ENCODE measurements at regions not wholly inside any gene's neighbourhood (a gene's known extent, or its start where the extent isn't known, plus 50 kb on each side); places are given as distances from the start of the nearest gene placed in this dataset.
"Not testable (repeated sequence)": the region's sequence is repeated elsewhere in the genome, so short reads cannot be mapped to it uniquely, and the experiment has no call there.

DNA sequence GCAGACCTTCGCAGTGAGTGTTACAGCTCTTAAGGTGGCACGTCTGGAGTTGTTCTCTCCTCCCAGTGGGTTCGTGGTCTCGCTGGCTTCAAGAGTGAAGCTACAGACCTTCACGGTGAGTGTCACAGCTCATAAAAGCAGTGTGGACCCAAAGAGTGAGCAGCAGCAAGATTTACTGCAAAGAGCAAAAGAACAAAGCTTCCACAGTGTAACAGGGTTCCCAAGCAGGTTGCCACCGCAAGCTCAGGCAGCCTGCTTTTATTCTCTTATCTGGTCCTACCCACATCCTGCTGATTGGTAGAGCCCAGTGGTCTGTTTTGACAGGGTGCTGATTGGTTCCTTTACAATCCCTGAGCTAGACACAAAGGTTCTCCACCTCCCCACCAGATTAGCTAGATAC is 886.1 kb downstream of the KCNT2 start:
- H3K27me3 Mint-ChIP-seq; CTCF ChIA-PET; H3K4me3 Mint-ChIP-seq; POLR2A ChIA-PET; H3K4me1 Mint-ChIP-seq; H3K4me1 ChIP-seq (ENCODE audit: control insufficient read depth in 1 of 2, extremely low read depth in 1 of 2, insufficient read depth in 2 of 2, low read length in 2 of 2); H3K27ac Mint-ChIP-seq; H3K36me3 Mint-ChIP-seq; H3K36me3 ChIP-seq (ENCODE audit: control insufficient read depth in 2 of 2, extremely low read depth in 1 of 2, insufficient read depth in 1 of 2, low read length in 1 of 2); H3K27me3 ChIP-seq (replicated peaks in 1 of 2; ENCODE audit: control insufficient read depth in 2 of 2, extremely low read depth in 1 of 2, insufficient read depth in 2 of 2, low read length in 1 of 2); H3K9me3 ChIP-seq; DNase-seq; H3K4me3 ChIP-seq (ENCODE audit: control insufficient read depth in 1 of 2, extremely low read depth in 1 of 2, low read length in 1 of 2); ATAC-seq (replicated peaks in 1 of 4); H3K9me3 Mint-ChIP-seq; H3K27ac ChIP-seq (ENCODE audit: low read length): not testable (repeated sequence)
- 76% methylated on average over 5 of the region's 6 CpGs for WGBS (ENCODE audit: insufficient coverage)

- Histone ChIP-seq H3K27ac (ENCODE audit: low read length) (no peak overlapping the region), H3K4me3 (ENCODE audit: control insufficient read depth in 1 of 2, extremely low read depth in 1 of 2, low read length in 1 of 2) (no peak overlapping the region), H3K27me3 (replicated peaks in 1 of 2; ENCODE audit: control insufficient read depth in 2 of 2, extremely low read depth in 1 of 2, insufficient read depth in 2 of 2, low read length in 1 of 2) (no peaks in the 10 kb centered on the region), H3K36me3 (ENCODE audit: control insufficient read depth in 2 of 2, extremely low read depth in 1 of 2, insufficient read depth in 1 of 2, low read length in 1 of 2) (no peaks in the 10 kb centered on the region), H3K4me1 (ENCODE audit: control insufficient read depth in 1 of 2, extremely low read depth in 1 of 2, insufficient read depth in 2 of 2, low read length in 2 of 2) (no peaks in the 10 kb centered on the region), H3K9me3 (no peaks in the 10 kb centered on the region)
- Mint-ChIP-seq H3K27me3 (no peaks in the 10 kb centered on the region), H3K27ac (no peak overlapping the region), H3K9me3 (peaks cover 0 to 5% (median 0%) of the 10 kb centered on the region in 3 donors), H3K36me3 (no peaks in the 10 kb centered on the region), H3K4me1 (no peaks in the 10 kb centered on the region), H3K4me3 (no peak overlapping the region)
- ChIA-PET POLR2A (no interaction called here), CTCF (no interaction called here)
- ATAC-seq (replicated peaks in 1 of 4) = no peak
- no peak for DNase-seq
- WGBS (ENCODE audit: insufficient coverage) = 95% methylated on average over 9 of the region's 14 CpGs
Observed at GRCh38 chr1:195721210-195721971, 886.8 kb downstream of the KCNT2 start.

GRCh38 chr1:195717651-195718050 is 890.6 kb downstream of the KCNT2 start:
- ATAC-seq (replicated peaks in 1 of 4) (no peak), DNase-seq (no peak)
- H3K27me3 Mint-ChIP-seq = no peaks in the 10 kb centered on the region
- H3K27ac Mint-ChIP-seq = no peak overlapping the region
- ChIA-PET POLR2A (no interaction called here), CTCF (no interaction called here)
- H3K9me3 ChIP-seq = no peaks in the 10 kb centered on the region
- H3K9me3 Mint-ChIP-seq = no peaks in the 10 kb centered on the region
- no peaks in the 10 kb centered on the region for H3K36me3 ChIP-seq (ENCODE audit: control insufficient read depth in 2 of 2, extremely low read depth in 1 of 2, insufficient read depth in 1 of 2, low read length in 1 of 2)
- H3K4me3 ChIP-seq (ENCODE audit: control insufficient read depth in 1 of 2, extremely low read depth in 1 of 2, low read length in 1 of 2) = no peak overlapping the region
- no peaks in the 10 kb centered on the region for H3K4me1 Mint-ChIP-seq
- no CpG with 5 or more reads among the region's 3 CpGs for WGBS (ENCODE audit: insufficient coverage)
- no peaks in the 10 kb centered on the region for H3K27me3 ChIP-seq (replicated peaks in 1 of 2; ENCODE audit: control insufficient read depth in 2 of 2, extremely low read depth in 1 of 2, insufficient read depth in 2 of 2, low read length in 1 of 2)
- no peaks in the 10 kb centered on the region for H3K4me1 ChIP-seq (ENCODE audit: control insufficient read depth in 1 of 2, extremely low read depth in 1 of 2, insufficient read depth in 2 of 2, low read length in 2 of 2)
- H3K36me3 Mint-ChIP-seq = no peaks in the 10 kb centered on the region
- no peak overlapping the region for H3K27ac ChIP-seq (ENCODE audit: low read length)
- H3K4me3 Mint-ChIP-seq = no peak overlapping the region

DNA sequence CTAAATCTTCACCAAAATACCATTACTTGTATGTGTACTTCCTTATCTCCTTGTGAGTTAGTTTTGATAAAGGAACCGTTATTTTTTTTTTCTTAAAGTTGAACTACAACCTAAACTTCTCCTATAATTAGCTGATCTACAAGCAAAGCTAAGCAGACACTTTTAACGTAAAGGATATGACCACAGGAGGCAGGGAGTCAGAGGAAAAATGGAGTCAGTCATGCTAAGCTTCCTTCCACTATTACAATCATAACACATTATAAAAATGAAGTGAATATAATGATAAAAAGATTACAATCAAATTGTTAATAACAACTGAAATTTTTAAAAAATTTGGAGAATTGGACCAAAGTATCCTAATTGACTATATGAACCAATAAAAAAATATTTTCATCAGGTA is 892.6 kb downstream of the KCNT2 start:
- ChIA-PET POLR2A (no interaction called here), CTCF (no interaction called here)
- DNase-seq = no peak
- H3K27ac ChIP-seq (ENCODE audit: low read length) = no peak overlapping the region
- Mint-ChIP-seq H3K27ac (no peak overlapping the region), H3K4me3 (no peak overlapping the region), H3K36me3 (no peaks in the 10 kb centered on the region), H3K27me3 (no peaks in the 10 kb centered on the region), H3K9me3 (no peaks in the 10 kb centered on the region), H3K4me1 (no peaks in the 10 kb centered on the region)
- no peaks in the 10 kb centered on the region for H3K9me3 ChIP-seq
- ATAC-seq (replicated peaks in 1 of 4) = no peak
- no peaks in the 10 kb centered on the region for H3K27me3 ChIP-seq (replicated peaks in 1 of 2; ENCODE audit: control insufficient read depth in 2 of 2, extremely low read depth in 1 of 2, insufficient read depth in 2 of 2, low read length in 1 of 2)
- WGBS (ENCODE audit: insufficient coverage) = no CpG with 5 or more reads among the region's 2 CpGs
- no peaks in the 10 kb centered on the region for H3K36me3 ChIP-seq (ENCODE audit: control insufficient read depth in 2 of 2, extremely low read depth in 1 of 2, insufficient read depth in 1 of 2, low read length in 1 of 2)
- no peaks in the 10 kb centered on the region for H3K4me1 ChIP-seq (ENCODE audit: control insufficient read depth in 1 of 2, extremely low read depth in 1 of 2, insufficient read depth in 2 of 2, low read length in 2 of 2)
- H3K4me3 ChIP-seq (ENCODE audit: control insufficient read depth in 1 of 2, extremely low read depth in 1 of 2, low read length in 1 of 2) = no peak overlapping the region

GRCh38 chr1:195714248-195714647 is 894.0 kb downstream of the KCNT2 start:
- H3K36me3 Mint-ChIP-seq = no peaks in the 10 kb centered on the region
- H3K4me3 ChIP-seq (ENCODE audit: control insufficient read depth in 1 of 2, extremely low read depth in 1 of 2, low read length in 1 of 2) = no peak overlapping the region
- ATAC-seq (replicated peaks in 1 of 4) (no peak), DNase-seq (no peak)
- POLR2A ChIA-PET = no interaction called here
- H3K27ac Mint-ChIP-seq = no peak overlapping the region
- no peaks in the 10 kb centered on the region for H3K27me3 Mint-ChIP-seq
- no peaks in the 10 kb centered on the region for H3K27me3 ChIP-seq (replicated peaks in 1 of 2; ENCODE audit: control insufficient read depth in 2 of 2, extremely low read depth in 1 of 2, insufficient read depth in 2 of 2, low read length in 1 of 2)
- CTCF ChIA-PET = no interaction called here
- no peak overlapping the region for H3K27ac ChIP-seq (ENCODE audit: low read length)
- no peaks in the 10 kb centered on the region for H3K4me1 Mint-ChIP-seq
- H3K4me1 ChIP-seq (ENCODE audit: control insufficient read depth in 1 of 2, extremely low read depth in 1 of 2, insufficient read depth in 2 of 2, low read length in 2 of 2) = no peaks in the 10 kb centered on the region
- H3K4me3 Mint-ChIP-seq = no peak overlapping the region
- H3K9me3 Mint-ChIP-seq = no peaks in the 10 kb centered on the region
- no peaks in the 10 kb centered on the region for H3K36me3 ChIP-seq (ENCODE audit: control insufficient read depth in 2 of 2, extremely low read depth in 1 of 2, insufficient read depth in 1 of 2, low read length in 1 of 2)
- no peaks in the 10 kb centered on the region for H3K9me3 ChIP-seq
- WGBS (ENCODE audit: insufficient coverage) = no CpG with 5 or more reads among the region's 1 CpG

- Histone ChIP-seq H3K27ac (ENCODE audit: low read length) (no peak overlapping the region), H3K27me3 (replicated peaks in 1 of 2; ENCODE audit: control insufficient read depth in 2 of 2, extremely low read depth in 1 of 2, insufficient read depth in 2 of 2, low read length in 1 of 2) (no peaks in the 10 kb centered on the region), H3K4me1 (ENCODE audit: control insufficient read depth in 1 of 2, extremely low read depth in 1 of 2, insufficient read depth in 2 of 2, low read length in 2 of 2) (no peaks in the 10 kb centered on the region), H3K36me3 (ENCODE audit: control insufficient read depth in 2 of 2, extremely low read depth in 1 of 2, insufficient read depth in 1 of 2, low read length in 1 of 2) (no peaks in the 10 kb centered on the region), H3K9me3 (no peaks in the 10 kb centered on the region), H3K4me3 (ENCODE audit: control insufficient read depth in 1 of 2, extremely low read depth in 1 of 2, low read length in 1 of 2) (no peak overlapping the region)
- CTCF ChIA-PET = interaction anchor here in 1 of 2 donors (0.6 kb wide), 1 partner anchor 51 kb away, joined by 4 read pairs; no protein-coding TSS in a partner anchor
- H3K27ac Mint-ChIP-seq = no peak overlapping the region
- no peaks in the 10 kb centered on the region for H3K9me3 Mint-ChIP-seq
- ATAC-seq (replicated peaks in 1 of 4) (no peak), DNase-seq (no peak)
- no peaks in the 10 kb centered on the region for H3K27me3 Mint-ChIP-seq
- H3K4me3 Mint-ChIP-seq = no peak overlapping the region
- WGBS (ENCODE audit: insufficient coverage) = 0% methylated on average over 1 of the region's 3 CpGs
- no peaks in the 10 kb centered on the region for H3K36me3 Mint-ChIP-seq
- POLR2A ChIA-PET = interaction anchor here in 1 of 2 donors (0.6 kb wide), 1 partner anchor 983 kb away, joined by 3 read pairs; no protein-coding TSS in a partner anchor
- H3K4me1 Mint-ChIP-seq = no peaks in the 10 kb centered on the region
Observed at GRCh38 chr1:195709821-195710220, 898.4 kb downstream of the KCNT2 start.

DNA sequence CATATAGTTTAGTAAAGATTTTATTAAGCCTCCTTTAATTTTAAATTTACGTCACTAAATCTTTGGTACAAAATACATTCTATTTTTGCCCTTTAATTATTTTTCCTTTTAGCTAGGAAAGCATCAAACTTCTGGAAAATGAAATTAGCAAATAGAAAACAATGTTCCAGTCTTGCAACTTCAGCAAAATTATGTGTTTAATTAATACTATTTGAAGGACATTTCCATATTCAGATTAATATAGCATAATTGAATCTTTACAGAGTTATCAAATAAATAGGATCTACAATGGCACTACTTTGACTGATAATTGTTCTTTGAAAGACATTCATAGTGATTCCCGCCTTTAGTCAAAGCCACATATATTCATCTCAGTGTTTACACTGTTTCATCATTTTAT is 904.2 kb downstream of the KCNT2 start:
- POLR2A ChIA-PET = interaction anchor here in 1 of 2 donors (0.7 kb wide), 1 partner anchor 694 kb away, joined by 3 read pairs; no protein-coding TSS in a partner anchor

More for the DNA sequence above, 904.2 kb downstream of the KCNT2 start:
- no peak for ATAC-seq (replicated peaks in 1 of 4)
- H3K36me3 Mint-ChIP-seq = no peaks in the 10 kb centered on the region
- H3K27me3 Mint-ChIP-seq = no peaks in the 10 kb centered on the region
- H3K27ac ChIP-seq (ENCODE audit: low read length) = no peak overlapping the region
- CTCF ChIA-PET = no interaction called here
- DNase-seq = no peak
- H3K27me3 ChIP-seq (replicated peaks in 1 of 2; ENCODE audit: control insufficient read depth in 2 of 2, extremely low read depth in 1 of 2, insufficient read depth in 2 of 2, low read length in 1 of 2) = no peaks in the 10 kb centered on the region
- WGBS (ENCODE audit: insufficient coverage) = no CpG with 5 or more reads among the region's 2 CpGs
- no peaks in the 10 kb centered on the region for H3K4me1 ChIP-seq (ENCODE audit: control insufficient read depth in 1 of 2, extremely low read depth in 1 of 2, insufficient read depth in 2 of 2, low read length in 2 of 2)
- H3K4me3 Mint-ChIP-seq = no peak overlapping the region
- no peaks in the 10 kb centered on the region for H3K4me1 Mint-ChIP-seq
- H3K36me3 ChIP-seq (ENCODE audit: control insufficient read depth in 2 of 2, extremely low read depth in 1 of 2, insufficient read depth in 1 of 2, low read length in 1 of 2) = no peaks in the 10 kb centered on the region
- no peaks in the 10 kb centered on the region for H3K9me3 Mint-ChIP-seq
- H3K27ac Mint-ChIP-seq = no peak overlapping the region
- H3K9me3 ChIP-seq = no peaks in the 10 kb centered on the region
- H3K4me3 ChIP-seq (ENCODE audit: control insufficient read depth in 1 of 2, extremely low read depth in 1 of 2, low read length in 1 of 2) = no peak overlapping the region

All from T-cell (primary cell).